ENCODE measurements at regions not wholly inside any gene's neighbourhood (a gene's known extent, or its start where the extent isn't known, plus 50 kb on each side); places are given as distances from the start of the nearest gene placed in this dataset.

GRCh38 chr7:156003220-156004162 lies 191.2 kb upstream of the SHH start:
- TF ChIP-seq CTCF (IDR thresholded peaks at IDR 0.05; ENCODE audit: borderline replicate concordance, extremely low read depth, insufficient read depth) = no peak
- no peaks in the 10 kb centered on the region for H3K4me1 ChIP-seq (ENCODE audit: control insufficient read depth in 2 of 3, insufficient read depth in 2 of 3, low read depth in 1 of 3, low read length in 3 of 3)
- intact Hi-C loops (cut with DNase I) = no loop called here
- H3K36me3 ChIP-seq (ENCODE audit: control insufficient read depth in 2 of 3, insufficient read depth in 3 of 3, low read length in 3 of 3) = no peaks in the 10 kb centered on the region
- FAIRE-seq (no peak), DNase-seq (peak in 1 of 5 donors; percentile 40)
- H3K27ac ChIP-seq (ENCODE audit: low read depth in 2 of 2, low read length in 2 of 2) = no peak overlapping the region
- no peaks in the 10 kb centered on the region for H3K27me3 ChIP-seq (ENCODE audit: control insufficient read depth, insufficient read depth, low read length)
- peaks cover 0 to 5% (median 0%) of the 10 kb centered on the region in 3 donors for H3K9me3 ChIP-seq (ENCODE audit: control insufficient read depth in 2 of 3, insufficient read depth in 1 of 3, low read length in 3 of 3)
- no peak overlapping the region for H3K9ac ChIP-seq (ENCODE audit: low read length in 3 of 3)
- no peak overlapping the region for H3K4me3 ChIP-seq (ENCODE audit: low read length in 3 of 3)

- no peak for FAIRE-seq
- Histone ChIP-seq H3K9me3 (ENCODE audit: control insufficient read depth in 2 of 3, insufficient read depth in 1 of 3, low read length in 3 of 3) (peaks cover 0 to 5% (median 0%) of the 10 kb centered on the region in 3 donors), H3K9ac (ENCODE audit: low read length in 3 of 3) (no peak overlapping the region), H3K4me1 (ENCODE audit: control insufficient read depth in 2 of 3, insufficient read depth in 2 of 3, low read depth in 1 of 3, low read length in 3 of 3) (no peaks in the 10 kb centered on the region), H3K27me3 (ENCODE audit: control insufficient read depth, insufficient read depth, low read length) (no peaks in the 10 kb centered on the region), H3K27ac (ENCODE audit: low read depth in 2 of 2, low read length in 2 of 2) (no peak overlapping the region), H3K36me3 (ENCODE audit: control insufficient read depth in 2 of 3, insufficient read depth in 3 of 3, low read length in 3 of 3) (no peaks in the 10 kb centered on the region), H3K4me3 (ENCODE audit: low read length in 3 of 3) (no peak overlapping the region)
- peak in 1 of 5 donors; percentile 25 for DNase-seq
- intact Hi-C loops (cut with DNase I) = no loop called here
- no peak for TF ChIP-seq CTCF (IDR thresholded peaks at IDR 0.05; ENCODE audit: borderline replicate concordance, extremely low read depth, insufficient read depth)
Measured at GRCh38 chr7:156002362-156003066, 190.3 kb upstream of the SHH start.

GRCh38 chr7:156001496-156002260 lies 189.4 kb upstream of the SHH start:
- DNase-seq = peak in 2 of 5 donors; percentile 17 to 56
- no peaks in the 10 kb centered on the region for H3K36me3 ChIP-seq (ENCODE audit: control insufficient read depth in 2 of 3, insufficient read depth in 3 of 3, low read length in 3 of 3)
- no peaks in the 10 kb centered on the region for H3K27me3 ChIP-seq (ENCODE audit: control insufficient read depth, insufficient read depth, low read length)
- TF ChIP-seq CTCF (IDR thresholded peaks at IDR 0.05; ENCODE audit: borderline replicate concordance, extremely low read depth, insufficient read depth) = no peak
- no peaks in the 10 kb centered on the region for H3K4me1 ChIP-seq (ENCODE audit: control insufficient read depth in 2 of 3, insufficient read depth in 2 of 3, low read depth in 1 of 3, low read length in 3 of 3)
- no peak overlapping the region for H3K27ac ChIP-seq (ENCODE audit: low read depth in 2 of 2, low read length in 2 of 2)
- H3K9ac ChIP-seq (ENCODE audit: low read length in 3 of 3) = no peak overlapping the region
- FAIRE-seq = no peak
- H3K4me3 ChIP-seq (ENCODE audit: low read length in 3 of 3) = no peak overlapping the region
- intact Hi-C loops (cut with DNase I) = no loop called here
- no peaks in the 10 kb centered on the region for H3K9me3 ChIP-seq (ENCODE audit: control insufficient read depth in 2 of 3, insufficient read depth in 1 of 3, low read length in 3 of 3)

All from kidney (tissue), 13 donors.